HEK293 (cell line): ENCODE measurements at regions not wholly inside any gene's neighbourhood (a gene's known extent, or its start where the extent isn't known, plus 50 kb on each side); places are given as distances from the start of the nearest gene placed in this dataset.

Source experiments
- CTCF ChIA-PET: fragments of 350-600 bp; formaldehyde crosslinking; extraction: SDS; loops from one replicate; lab custom pipeline; 2021; ENCODE audit warnings: antibody characterized with exemption; lab: Yijun Ruan, JAX
- POLR2A ChIA-PET: fragments of 300-600 bp; formaldehyde crosslinking; extraction: SDS; loops from one replicate; lab custom pipeline; 2020; ENCODE audit warnings: antibody characterized with exemption, inconsistent platforms; lab: Yijun Ruan, JAX
- H3K27ac ChIP-seq: fragments of 200-500 bp; sonication (Bioruptor generic); 2 replicates; pipeline ENCODE4 v1.5.1; 2014; ENCODE audit warnings: low read depth, low read length, control low read depth, inconsistent platforms; ENCODE audit errors: extremely low read depth
- H3K36me3 ChIP-seq, 2 experiments: fragments of 200-500 bp in 1 of 2; sonication (Bioruptor generic) in 1 of 2; 1 replicate in 1 of 2; 2 replicates in 1 of 2; pipeline ENCODE4 v1.5.1; 2014 to 2017; ENCODE audit warnings: inconsistent platforms in 2 of 2, low read length in 2 of 2; ENCODE audit not compliant: control insufficient read depth in 2 of 2, insufficient read depth in 1 of 2
- H3K4me1 ChIP-seq: fragments of 200-500 bp; sonication (Bioruptor generic); 2 replicates; pipeline ENCODE4 v1.5.1; 2014; ENCODE audit warnings: mild to moderate bottlenecking, low read length, inconsistent platforms; ENCODE audit not compliant: control insufficient read depth, insufficient read depth
- H3K4me3 ChIP-seq: 2 replicates; pipeline ENCODE4 v1.5.1; 2011; ENCODE audit warnings: low read depth, mild to moderate bottlenecking, control low read depth, low read length, moderate library complexity
- H3K9me3 ChIP-seq: fragments of 200-500 bp; sonication (Bioruptor generic); 2 replicates; pipeline ENCODE4 v1.5.1; 2014; ENCODE audit warnings: low read depth, low read length, inconsistent platforms; ENCODE audit not compliant: control insufficient read depth, insufficient read depth
- GLI4 ChIP-seq: fragments of 450-650 bp; formaldehyde crosslinking; IDR thresholded peaks from 2 replicates; pipeline ENCODE4 v1.5.1; 2016; ENCODE audit warnings: missing biosample characterization, missing genetic modification characterization
- KLF16 ChIP-seq: fragments of 450-650 bp; formaldehyde crosslinking; IDR thresholded peaks from 2 replicates; pipeline ENCODE4 v1.5.1; 2017; ENCODE audit warnings: missing biosample characterization, missing genetic modification characterization
- PRDM10 ChIP-seq: fragments of 450-650 bp; formaldehyde crosslinking; IDR thresholded peaks from 2 replicates; pipeline ENCODE4 v1.5.1; 2016; ENCODE audit warnings: missing biosample characterization, missing genetic modification characterization
- PRDM6 ChIP-seq: fragments of 450-650 bp; formaldehyde crosslinking; IDR thresholded peaks from 2 replicates; pipeline ENCODE4 v1.5.1; 2017; ENCODE audit warnings: missing biosample characterization, missing genetic modification characterization
- REPIN1 ChIP-seq: fragments of 450-650 bp; formaldehyde crosslinking; IDR thresholded peaks from 2 replicates; pipeline ENCODE4 v1.5.1; 2017; ENCODE audit warnings: missing biosample characterization, missing genetic modification characterization, low read depth
- ZBTB6 ChIP-seq: fragments of 450-650 bp; formaldehyde crosslinking; IDR thresholded peaks from 2 replicates; pipeline ENCODE4 v1.5.1; 2017; ENCODE audit warnings: missing biosample characterization, missing genetic modification characterization
- ZBTB7A ChIP-seq: fragments of 450-650 bp; formaldehyde crosslinking; IDR thresholded peaks from 2 replicates; pipeline ENCODE4 v1.5.1; 2016; ENCODE audit warnings: low read depth, missing biosample characterization, missing genetic modification characterization
- ZBTB8A ChIP-seq: fragments of 450-650 bp; formaldehyde crosslinking; IDR thresholded peaks from 2 replicates; pipeline ENCODE4 v1.5.1; 2016; ENCODE audit warnings: missing biosample characterization, missing genetic modification characterization
- ZNF10 ChIP-seq: fragments of 450-650 bp; formaldehyde crosslinking; IDR thresholded peaks from 2 replicates; pipeline ENCODE4 v1.5.1; 2017; ENCODE audit warnings: missing biosample characterization, missing genetic modification characterization
- ZNF148 ChIP-seq: fragments of 450-650 bp; formaldehyde crosslinking; IDR thresholded peaks from 2 replicates; pipeline ENCODE4 v1.5.0; 2017; ENCODE audit warnings: missing biosample characterization, missing genetic modification characterization, borderline replicate concordance
- ZNF239 ChIP-seq: fragments of 450-650 bp; formaldehyde crosslinking; IDR thresholded peaks from 2 replicates; pipeline ENCODE4 v1.5.1; 2016; ENCODE audit warnings: missing biosample characterization, missing genetic modification characterization
- ZNF324 ChIP-seq: fragments of 450-650 bp; formaldehyde crosslinking; IDR thresholded peaks from 2 replicates; pipeline ENCODE4 v1.5.1; 2016; ENCODE audit warnings: missing biosample characterization, missing genetic modification characterization
- ZNF335 ChIP-seq: fragments of 450-650 bp; formaldehyde crosslinking; conservative IDR thresholded peaks from 2 replicates; pipeline ENCODE4 v1.5.1; 2016; ENCODE audit warnings: missing biosample characterization, missing genetic modification characterization
- ZNF394 ChIP-seq: fragments of 450-650 bp; formaldehyde crosslinking; IDR thresholded peaks from 2 replicates; pipeline ENCODE4 v1.5.1; 2016; ENCODE audit warnings: missing biosample characterization, missing genetic modification characterization, mild to moderate bottlenecking, moderate library complexity, borderline replicate concordance
- ZNF473 ChIP-seq: fragments of 450-650 bp; formaldehyde crosslinking; IDR thresholded peaks from 2 replicates; pipeline ENCODE4 v1.5.1; 2017; ENCODE audit warnings: missing biosample characterization, missing genetic modification characterization
- ZNF513 ChIP-seq: fragments of 450-650 bp; IDR thresholded peaks from 2 replicates; pipeline ENCODE4 v1.5.1; 2018; ENCODE audit warnings: missing biosample characterization, missing genetic modification characterization
- ZNF585B ChIP-seq: fragments of 450-650 bp; formaldehyde crosslinking; IDR thresholded peaks from 2 replicates; pipeline ENCODE4 v1.5.1; 2016; ENCODE audit warnings: missing biosample characterization, missing genetic modification characterization
- ZNF664 ChIP-seq: fragments of 450-650 bp; formaldehyde crosslinking; IDR thresholded peaks from 2 replicates; pipeline ENCODE4 v1.5.1; 2016; ENCODE audit warnings: missing biosample characterization, missing genetic modification characterization
- ZSCAN16 ChIP-seq: fragments of 450-650 bp; formaldehyde crosslinking; IDR thresholded peaks from 2 replicates; pipeline ENCODE4 v1.5.1; 2016; ENCODE audit warnings: missing biosample characterization, missing genetic modification characterization

- TF ChIP-seq ZNF148 (tag by site-specific recombination) (no peak), ZNF473 (no peak), ZNF10 (tag by site-specific recombination) (no peak)
Observed at GRCh38 chr2:215681799-215682596, 246.1 kb upstream of the FN1 start (continued).

GRCh38 chr2:215680605-215681598 is 245.0 kb upstream of the FN1 start:
- POLR2A ChIA-PET, result no interaction called here
- no peaks in the 10 kb centered on the region for H3K36me3 ChIP-seq
- CTCF ChIA-PET, result interaction anchor here (0.6 to 0.8 kb wide), 2 partner anchors 94 to 170 kb away, joined by 3 read pairs; no protein-coding TSS in a partner anchor
- peak overlapping the region; percentile 17; the same call in 1 of the 2 replicates for H3K27ac ChIP-seq
- H3K9me3 ChIP-seq, result no peaks in the 10 kb centered on the region
- H3K4me1 ChIP-seq, result peaks cover 3% of the 10 kb centered on the region; the same call in 1 of the 2 replicates
- H3K4me3 ChIP-seq, result no peak overlapping the region
- TF ChIP-seq PRDM6 (tag by site-specific recombination) (0 out of 2 replicates have a peak, but pooled peaks have one; percentile 16), ZNF324 (no peak), PRDM10 (tag by site-specific recombination) (peak; percentile 39; the same call in 1 of the 2 replicates), ZNF239 (tag by site-specific recombination) (no peak), ZBTB7A (tag by site-specific recombination) (no peak), REPIN1 (tag by site-specific recombination) (no peak), ZSCAN16 (tag by site-specific recombination) (0 out of 2 replicates have a peak, but pooled peaks have one; percentile 32), GLI4 (no peak), ZNF664 (tag by site-specific recombination) (no peak), ZBTB6 (no peak), ZBTB8A (tag by site-specific recombination) (no peak), ZNF513 (tag by site-specific recombination) (no peak), ZNF394 (tag by site-specific recombination) (no peak), ZNF335 (tag by site-specific recombination) (peak; percentile 72), ZNF585B (no peak), KLF16 (tag by site-specific recombination) (no peak)
